ENCODE measurements at regions not wholly inside any gene's neighbourhood (a gene's known extent, or its start where the extent isn't known, plus 50 kb on each side); places are given as distances from the start of the nearest gene placed in this dataset.

DNA sequence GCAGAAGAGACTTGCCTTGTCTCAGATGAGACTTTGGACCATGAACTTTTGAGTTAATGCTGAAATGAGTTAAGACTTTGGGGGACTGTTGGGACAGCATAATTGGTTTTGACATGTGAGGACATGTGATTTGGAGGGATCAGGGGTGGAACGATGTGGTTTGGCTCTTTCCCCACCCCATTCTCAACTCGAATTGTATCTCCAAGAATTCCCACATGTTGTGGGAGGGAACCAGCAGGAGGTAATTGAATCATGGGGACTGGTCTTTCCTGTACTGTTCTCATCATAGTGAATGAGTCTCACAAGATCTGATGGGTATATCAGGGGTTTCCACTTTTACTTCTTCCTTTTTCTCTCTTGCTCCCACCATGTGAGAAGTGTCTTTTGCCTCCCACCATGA lies 229.7 kb upstream of the KCND2 start (continued):
- TF ChIP-seq TBL1XR1 (IDR thresholded peaks at IDR 0.05; ENCODE audit: low read depth, low read length) (no peak), TCF3 (IDR thresholded peaks at IDR 0.05; ENCODE audit: borderline replicate concordance, insufficient read depth, low read depth, low read length) (no peak), RAD21 (IDR thresholded peaks at IDR 0.05; ENCODE audit: insufficient read depth, low read depth, low read length) (no peak)

DNA sequence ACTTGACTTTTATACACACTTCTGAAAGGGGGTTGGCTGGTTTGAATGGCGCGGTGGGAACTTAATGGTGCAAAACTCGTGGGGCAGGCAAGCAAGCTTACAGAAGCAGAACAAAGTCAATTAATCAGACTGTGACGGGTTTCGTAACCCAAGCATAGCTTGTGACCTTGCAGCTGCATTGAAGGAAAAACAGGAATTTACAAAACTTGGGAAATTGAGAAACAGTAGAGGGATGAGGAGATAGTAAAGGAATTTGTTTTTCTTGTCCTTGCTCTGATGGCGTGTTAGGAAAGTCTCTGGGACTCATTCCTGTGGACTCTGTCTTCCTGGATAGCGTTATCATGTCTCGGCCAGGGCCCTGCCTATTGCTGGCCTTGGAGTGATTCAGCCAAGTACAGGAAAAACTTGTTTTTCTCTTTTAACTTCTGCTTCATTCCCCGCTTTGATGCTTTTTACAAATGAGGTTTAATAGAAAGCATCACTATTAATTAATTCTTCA lies 220.0 kb upstream of the KCND2 start:
- no peaks in the 10 kb centered on the region for H3K36me3 ChIP-seq (ENCODE audit: control insufficient read depth in 2 of 2, insufficient read depth in 2 of 2, low read length in 1 of 2)
- ChIA-PET SMC1A (ENCODE audit: uncharacterized antibody, unreplicated experiment) (no interaction called here), RAD21 (ENCODE audit: unreplicated experiment) (no interaction called here), CTCF (no interaction called here), POLR2A (no interaction called here)
- no peak overlapping the region for H3K4me3 ChIP-seq
- no peak overlapping the region for H3K27ac ChIP-seq (ENCODE audit: control insufficient read depth, insufficient read depth)
- no peaks in the 10 kb centered on the region for H3K27me3 ChIP-seq (replicated peaks in 1 of 2; ENCODE audit: control insufficient read depth in 2 of 2, insufficient read depth in 2 of 2, low read length in 1 of 2)
- 37% methylated on average over 9 of the region's 9 CpGs for WGBS (ENCODE audit: insufficient coverage, insufficient replicate concordance, low lambda C conversion rate, missing lambda C conversion rate)
- no peak for DNase-seq (ENCODE audit: low read depth, low spot score)
- no peaks in the 10 kb centered on the region for H3K79me2 ChIP-seq (ENCODE audit: control insufficient read depth, insufficient read depth, low read length)
- no peaks in the 10 kb centered on the region for H3K4me1 ChIP-seq (ENCODE audit: control insufficient read depth, insufficient read depth, low read length)
- in situ Hi-C loops (cut with MboI), result no loop called here
- intact Hi-C loops (cut with micrococcal nuclease; ENCODE audit: unreplicated experiment), result no loop called here
- no peaks in the 10 kb centered on the region for H4K20me1 ChIP-seq (ENCODE audit: control insufficient read depth, insufficient read depth)
- no peak for FAIRE-seq
- no peaks in the 10 kb centered on the region for H3K9me3 ChIP-seq (replicated peaks; ENCODE audit: control insufficient read depth, insufficient read depth, low read length)
- no peak for ATAC-seq
- no peak overlapping the region for H3K4me2 ChIP-seq (ENCODE audit: control insufficient read depth, insufficient read depth)
- no peak overlapping the region for H2AFZ ChIP-seq (ENCODE audit: control insufficient read depth, low read depth, low read length)
- no TSS peak for BruUV-seq (replicated peaks)
- TF ChIP-seq, protein P1, sequence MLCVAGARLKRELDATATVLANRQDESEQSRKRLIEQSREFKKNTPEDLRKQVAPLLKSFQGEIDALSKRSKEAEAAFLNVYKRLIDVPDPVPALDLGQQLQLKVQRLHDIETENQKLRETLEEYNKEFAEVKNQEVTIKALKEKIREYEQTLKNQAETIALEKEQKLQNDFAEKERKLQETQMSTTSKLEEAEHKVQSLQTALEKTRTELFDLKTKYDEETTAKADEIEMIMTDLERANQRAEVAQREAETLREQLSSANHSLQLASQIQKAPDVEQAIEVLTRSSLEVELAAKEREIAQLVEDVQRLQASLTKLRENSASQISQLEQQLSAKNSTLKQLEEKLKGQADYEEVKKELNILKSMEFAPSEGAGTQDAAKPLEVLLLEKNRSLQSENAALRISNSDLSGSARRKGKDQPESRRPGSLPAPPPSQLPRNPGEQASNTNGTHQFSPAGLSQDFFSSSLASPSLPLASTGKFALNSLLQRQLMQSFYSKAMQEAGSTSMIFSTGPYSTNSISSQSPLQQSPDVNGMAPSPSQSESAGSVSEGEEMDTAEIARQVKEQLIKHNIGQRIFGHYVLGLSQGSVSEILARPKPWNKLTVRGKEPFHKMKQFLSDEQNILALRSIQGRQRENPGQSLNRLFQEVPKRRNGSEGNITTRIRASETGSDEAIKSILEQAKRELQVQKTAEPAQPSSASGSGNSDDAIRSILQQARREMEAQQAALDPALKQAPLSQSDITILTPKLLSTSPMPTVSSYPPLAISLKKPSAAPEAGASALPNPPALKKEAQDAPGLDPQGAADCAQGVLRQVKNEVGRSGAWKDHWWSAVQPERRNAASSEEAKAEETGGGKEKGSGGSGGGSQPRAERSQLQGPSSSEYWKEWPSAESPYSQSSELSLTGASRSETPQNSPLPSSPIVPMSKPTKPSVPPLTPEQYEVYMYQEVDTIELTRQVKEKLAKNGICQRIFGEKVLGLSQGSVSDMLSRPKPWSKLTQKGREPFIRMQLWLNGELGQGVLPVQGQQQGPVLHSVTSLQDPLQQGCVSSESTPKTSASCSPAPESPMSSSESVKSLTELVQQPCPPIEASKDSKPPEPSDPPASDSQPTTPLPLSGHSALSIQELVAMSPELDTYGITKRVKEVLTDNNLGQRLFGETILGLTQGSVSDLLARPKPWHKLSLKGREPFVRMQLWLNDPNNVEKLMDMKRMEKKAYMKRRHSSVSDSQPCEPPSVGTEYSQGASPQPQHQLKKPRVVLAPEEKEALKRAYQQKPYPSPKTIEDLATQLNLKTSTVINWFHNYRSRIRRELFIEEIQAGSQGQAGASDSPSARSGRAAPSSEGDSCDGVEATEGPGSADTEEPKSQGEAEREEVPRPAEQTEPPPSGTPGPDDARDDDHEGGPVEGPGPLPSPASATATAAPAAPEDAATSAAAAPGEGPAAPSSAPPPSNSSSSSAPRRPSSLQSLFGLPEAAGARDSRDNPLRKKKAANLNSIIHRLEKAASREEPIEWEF (IDR thresholded peaks at IDR 0.05; ENCODE audit: insufficient replicate concordance, low read depth, low read length), result no peak
- TF ChIP-seq RAD21 (IDR thresholded peaks at IDR 0.05; ENCODE audit: insufficient read depth, low read depth, low read length) (no peak), SUZ12 (IDR thresholded peaks at IDR 0.05; ENCODE audit: unreplicated experiment) (no peak), TCF12 (IDR thresholded peaks at IDR 0.05; ENCODE audit: low read depth, low read length) (no peak), ASH2L (IDR thresholded peaks at IDR 0.05; ENCODE audit: borderline replicate concordance, low read depth) (no peak), CBFB (IDR thresholded peaks at IDR 0.05; ENCODE audit: low read depth) (no peak), MYC (IDR thresholded peaks at IDR 0.05; ENCODE audit: insufficient read depth, insufficient read length, insufficient replicate concordance, low read length, severe bottlenecking) (no peak)
- TF ChIP-seq, protein P2, sequence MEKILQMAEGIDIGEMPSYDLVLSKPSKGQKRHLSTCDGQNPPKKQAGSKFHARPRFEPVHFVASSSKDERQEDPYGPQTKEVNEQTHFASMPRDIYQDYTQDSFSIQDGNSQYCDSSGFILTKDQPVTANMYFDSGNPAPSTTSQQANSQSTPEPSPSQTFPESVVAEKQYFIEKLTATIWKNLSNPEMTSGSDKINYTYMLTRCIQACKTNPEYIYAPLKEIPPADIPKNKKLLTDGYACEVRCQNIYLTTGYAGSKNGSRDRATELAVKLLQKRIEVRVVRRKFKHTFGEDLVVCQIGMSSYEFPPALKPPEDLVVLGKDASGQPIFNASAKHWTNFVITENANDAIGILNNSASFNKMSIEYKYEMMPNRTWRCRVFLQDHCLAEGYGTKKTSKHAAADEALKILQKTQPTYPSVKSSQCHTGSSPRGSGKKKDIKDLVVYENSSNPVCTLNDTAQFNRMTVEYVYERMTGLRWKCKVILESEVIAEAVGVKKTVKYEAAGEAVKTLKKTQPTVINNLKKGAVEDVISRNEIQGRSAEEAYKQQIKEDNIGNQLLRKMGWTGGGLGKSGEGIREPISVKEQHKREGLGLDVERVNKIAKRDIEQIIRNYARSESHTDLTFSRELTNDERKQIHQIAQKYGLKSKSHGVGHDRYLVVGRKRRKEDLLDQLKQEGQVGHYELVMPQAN (conservative IDR thresholded peaks at IDR 0.05), result no peak
- TF ChIP-seq, protein P3, sequence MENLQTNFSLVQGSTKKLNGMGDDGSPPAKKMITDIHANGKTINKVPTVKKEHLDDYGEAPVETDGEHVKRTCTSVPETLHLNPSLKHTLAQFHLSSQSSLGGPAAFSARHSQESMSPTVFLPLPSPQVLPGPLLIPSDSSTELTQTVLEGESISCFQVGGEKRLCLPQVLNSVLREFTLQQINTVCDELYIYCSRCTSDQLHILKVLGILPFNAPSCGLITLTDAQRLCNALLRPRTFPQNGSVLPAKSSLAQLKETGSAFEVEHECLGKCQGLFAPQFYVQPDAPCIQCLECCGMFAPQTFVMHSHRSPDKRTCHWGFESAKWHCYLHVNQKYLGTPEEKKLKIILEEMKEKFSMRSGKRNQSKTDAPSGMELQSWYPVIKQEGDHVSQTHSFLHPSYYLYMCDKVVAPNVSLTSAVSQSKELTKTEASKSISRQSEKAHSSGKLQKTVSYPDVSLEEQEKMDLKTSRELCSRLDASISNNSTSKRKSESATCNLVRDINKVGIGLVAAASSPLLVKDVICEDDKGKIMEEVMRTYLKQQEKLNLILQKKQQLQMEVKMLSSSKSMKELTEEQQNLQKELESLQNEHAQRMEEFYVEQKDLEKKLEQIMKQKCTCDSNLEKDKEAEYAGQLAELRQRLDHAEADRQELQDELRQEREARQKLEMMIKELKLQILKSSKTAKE (IDR thresholded peaks at IDR 0.05; ENCODE audit: low read depth, poor library complexity, severe bottlenecking), result no peak
- TF ChIP-seq, protein P4, sequence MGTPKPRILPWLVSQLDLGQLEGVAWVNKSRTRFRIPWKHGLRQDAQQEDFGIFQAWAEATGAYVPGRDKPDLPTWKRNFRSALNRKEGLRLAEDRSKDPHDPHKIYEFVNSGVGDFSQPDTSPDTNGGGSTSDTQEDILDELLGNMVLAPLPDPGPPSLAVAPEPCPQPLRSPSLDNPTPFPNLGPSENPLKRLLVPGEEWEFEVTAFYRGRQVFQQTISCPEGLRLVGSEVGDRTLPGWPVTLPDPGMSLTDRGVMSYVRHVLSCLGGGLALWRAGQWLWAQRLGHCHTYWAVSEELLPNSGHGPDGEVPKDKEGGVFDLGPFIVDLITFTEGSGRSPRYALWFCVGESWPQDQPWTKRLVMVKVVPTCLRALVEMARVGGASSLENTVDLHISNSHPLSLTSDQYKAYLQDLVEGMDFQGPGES (IDR thresholded peaks at IDR 0.05), result no peak
- no peak overlapping the region for H3K9ac ChIP-seq (ENCODE audit: control insufficient read depth, insufficient read depth, low read length)
